HG03565 (cell line): ENCODE measurements at regions not wholly inside any gene's neighbourhood (a gene's known extent, or its start where the extent isn't known, plus 50 kb on each side); places are given as distances from the start of the nearest gene placed in this dataset.
A peak's percentile ranks its signal among the peaks of the same experiment; 100 is the strongest.

Source experiments
- ATAC-seq: cut with Tn5 transposase; IDR thresholded peaks from one replicate; pipeline ENCODE4 v1.9.1; 2021; ENCODE audit warnings: mild to moderate bottlenecking, moderate library complexity; ENCODE audit not compliant: unreplicated experiment

DNA sequence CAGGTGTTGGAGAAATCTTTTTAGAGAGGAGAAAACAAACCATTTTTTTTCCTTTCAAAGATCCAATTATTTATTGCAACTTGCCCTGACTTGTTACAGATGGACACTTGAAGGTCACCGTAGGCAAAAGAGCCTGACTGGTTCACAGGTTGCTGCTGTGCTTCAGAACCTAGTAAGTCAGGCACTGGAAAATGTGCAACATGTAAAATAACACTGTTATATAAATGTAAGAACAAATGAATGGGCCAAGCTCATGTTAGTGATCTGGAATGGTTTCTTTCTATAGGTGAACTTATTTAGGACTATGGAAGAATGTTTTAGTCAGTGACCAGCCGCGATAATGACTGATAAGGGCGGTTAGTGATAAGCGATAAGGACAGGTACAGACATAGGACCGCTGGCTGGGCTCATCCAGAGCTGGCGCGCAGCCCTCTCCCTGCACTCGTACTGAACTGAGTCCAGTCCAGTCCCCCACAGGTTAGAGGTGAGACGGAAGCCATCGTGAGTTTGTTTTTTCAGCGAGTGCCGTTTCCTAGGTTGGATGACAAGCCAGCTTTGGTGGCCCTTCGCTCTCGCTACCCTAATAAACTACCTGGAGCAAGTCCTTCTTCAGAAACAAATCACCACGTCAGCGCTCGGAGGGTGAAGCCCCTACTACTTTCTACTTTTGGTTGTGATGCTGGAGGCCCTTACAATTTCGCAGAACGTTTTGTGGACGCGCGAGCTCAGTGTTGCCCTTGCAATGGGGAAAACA, 94.4 kb upstream of the PRDM1 start:
- peak; percentile 21 for ATAC-seq

DNA sequence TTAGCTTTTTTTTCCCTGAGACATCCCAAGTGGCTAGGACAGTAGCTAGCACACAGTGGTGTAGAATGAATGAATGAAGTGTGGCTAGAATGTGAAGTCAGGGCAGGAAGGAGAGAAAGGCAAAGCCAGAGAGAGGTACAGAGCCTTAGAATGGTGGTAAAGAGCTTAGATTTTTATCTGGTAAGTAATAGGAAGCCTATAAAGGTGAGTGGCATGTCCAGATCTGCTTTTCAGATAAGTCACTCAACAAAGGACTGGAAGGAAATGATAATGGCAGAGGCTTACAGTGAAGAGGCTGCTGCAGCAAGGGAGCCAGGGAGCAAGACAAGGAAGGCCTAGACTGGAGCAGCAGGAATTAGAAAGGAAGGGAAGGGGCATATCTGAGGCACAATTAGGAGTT, 96.0 kb upstream of the PRDM1 start:
- no peak for ATAC-seq

- ATAC-seq: no peak
Measured at GRCh38 chr6:105988812-105989577, 97.1 kb upstream of the PRDM1 start.

- ATAC-seq: no peak
Measured at GRCh38 chr6:105988321-105988720, 97.8 kb upstream of the PRDM1 start.

- no peak for ATAC-seq
Measured at GRCh38 chr6:105987516-105987915, 98.6 kb upstream of the PRDM1 start.

- no peak for ATAC-seq
Measured at GRCh38 chr6:105986998-105987397, 99.1 kb upstream of the PRDM1 start.

DNA sequence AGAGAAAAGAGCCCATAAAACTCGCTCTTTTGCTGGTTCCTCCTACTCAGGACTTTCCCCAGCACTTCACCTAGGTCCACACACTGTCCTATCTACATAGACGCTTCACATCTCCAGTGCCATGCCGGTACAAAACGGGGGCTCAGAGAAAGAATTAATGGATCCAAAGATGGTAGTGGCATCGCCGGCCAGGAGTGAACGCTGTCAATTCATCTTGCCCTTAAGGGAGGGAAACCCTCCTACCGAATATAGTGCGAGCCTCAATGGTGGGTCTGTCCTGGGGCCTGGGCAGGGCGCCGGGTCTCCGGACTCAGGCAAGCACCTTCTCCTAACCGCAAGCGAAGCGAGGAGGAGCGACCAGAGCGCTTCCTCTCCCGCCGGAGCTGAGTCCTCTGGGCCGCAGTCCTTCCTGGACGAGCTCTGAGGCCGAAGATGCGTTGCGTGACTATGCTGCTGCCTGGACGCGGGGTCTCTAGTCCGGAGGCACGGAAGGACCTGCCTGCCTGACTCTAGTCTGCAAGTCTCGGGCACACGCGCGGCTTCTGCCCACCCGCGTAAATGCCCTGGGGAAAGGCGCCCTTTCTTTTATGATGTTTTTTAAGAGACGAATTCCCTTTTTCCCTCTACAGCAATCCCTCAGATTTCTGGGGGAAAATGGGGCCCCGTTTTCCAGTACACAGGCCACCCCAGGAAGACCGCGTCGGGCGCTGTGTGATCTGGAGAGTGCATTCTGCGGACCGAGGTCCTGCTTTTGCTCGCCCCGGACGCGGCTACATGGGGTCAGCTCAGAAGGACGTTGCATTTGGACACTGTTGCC, 100.1 kb upstream of the PRDM1 start:
- ATAC-seq: no peak

DNA sequence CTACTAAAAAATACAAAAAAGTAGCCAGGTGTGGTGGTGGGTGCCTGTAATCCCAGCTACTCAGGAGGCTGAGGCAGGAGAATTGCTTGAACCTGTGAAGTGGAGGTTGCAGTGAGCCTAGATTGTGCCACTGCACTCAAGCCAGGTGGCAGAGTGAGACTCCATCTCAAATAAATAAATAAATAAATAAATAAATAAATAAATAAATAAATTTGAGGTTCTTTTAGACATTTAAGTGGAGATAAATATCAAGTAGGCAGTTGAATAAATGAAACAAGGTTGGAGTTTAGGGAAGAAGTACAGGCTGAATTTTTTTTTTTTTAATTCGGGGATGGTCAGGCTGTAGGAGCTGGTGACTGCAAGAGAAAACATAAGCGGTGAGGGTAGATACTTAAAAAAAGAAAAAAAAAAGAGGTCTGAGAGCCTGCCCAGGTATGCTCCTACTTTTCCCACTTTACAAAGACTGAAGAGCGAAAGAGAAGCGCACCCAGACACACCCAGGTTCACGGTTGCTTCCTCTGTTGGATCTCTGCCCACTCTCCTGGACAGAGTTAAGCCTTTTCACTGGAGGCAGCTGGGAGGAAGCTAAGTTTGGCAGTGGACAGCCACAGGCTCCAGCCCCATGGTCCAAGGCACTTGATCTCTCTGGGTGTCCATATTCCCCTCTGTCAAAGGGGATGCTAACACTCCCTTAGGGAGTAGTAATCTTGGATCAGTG, 100.9 kb upstream of the PRDM1 start:
- ATAC-seq: no peak

DNA sequence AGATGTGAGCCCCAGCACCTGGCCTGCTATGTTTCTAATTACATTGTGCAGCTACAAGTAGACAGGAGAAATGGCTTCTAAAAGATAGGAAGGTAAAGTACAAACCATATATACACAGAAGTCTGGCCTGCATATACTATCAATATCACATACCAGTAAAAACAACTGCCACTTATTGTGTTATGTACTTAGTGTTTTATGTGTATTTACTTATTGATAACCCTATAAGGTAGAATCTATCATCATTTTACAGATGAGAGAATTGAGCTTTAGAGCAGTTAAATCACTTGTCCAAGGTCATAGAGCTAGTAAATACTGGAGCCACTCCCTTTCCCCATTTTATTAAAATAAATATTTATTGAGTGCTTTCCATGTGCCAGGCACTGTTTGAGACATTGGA, 102.4 kb upstream of the PRDM1 start:
- ATAC-seq: no peak

GRCh38 chr6:105982761-105983540, 103.2 kb upstream of the PRDM1 start:
- ATAC-seq: no peak

GRCh38 chr6:105981888-105982358, 104.2 kb upstream of the PRDM1 start:
- no peak for ATAC-seq

- ATAC-seq: no peak
Measured at GRCh38 chr6:105981002-105981887, 104.9 kb upstream of the PRDM1 start.

GRCh38 chr6:105978974-105979373, 107.2 kb upstream of the PRDM1 start:
- no peak for ATAC-seq

GRCh38 chr6:105977934-105978504, 108.1 kb upstream of the PRDM1 start:
- no peak for ATAC-seq

DNA sequence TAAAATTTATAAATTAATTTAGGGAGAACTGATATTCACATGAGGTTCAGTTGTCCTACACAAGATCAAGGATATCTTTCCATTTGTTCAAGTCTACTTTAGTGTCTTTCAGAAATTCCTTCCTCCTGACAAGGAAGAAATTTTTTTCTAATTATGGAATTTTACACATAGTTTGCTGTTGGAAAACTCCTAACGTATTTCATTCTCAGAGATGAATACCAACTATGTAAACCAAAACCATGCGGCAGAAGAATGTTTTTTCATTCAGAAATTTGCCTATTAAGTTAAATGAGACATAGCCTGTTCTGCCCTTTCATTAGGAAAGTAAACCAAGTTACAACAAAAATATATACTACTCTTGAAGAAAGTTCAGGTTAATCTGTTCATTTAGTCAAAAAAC, 111.2 kb upstream of the PRDM1 start:
- no peak for ATAC-seq

DNA sequence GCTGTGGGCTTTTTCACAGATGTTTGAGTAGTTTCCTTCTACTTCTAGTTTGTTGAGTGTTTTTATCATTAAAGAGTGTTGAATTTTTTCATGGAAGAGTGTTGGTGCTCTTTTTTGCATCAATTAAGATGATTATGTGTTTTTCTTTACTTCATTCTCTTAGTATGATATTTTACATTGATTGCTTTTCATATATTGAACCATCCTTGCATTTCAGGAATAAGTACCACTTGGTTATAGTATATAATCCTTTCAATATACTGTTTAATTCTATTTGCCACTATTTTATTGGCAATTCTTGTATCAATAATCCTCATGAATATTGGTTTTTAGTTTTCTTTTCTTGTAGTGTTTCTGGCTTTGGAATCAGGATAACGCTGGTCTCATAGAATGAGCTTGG, 113.7 kb upstream of the PRDM1 start:
- no peak for ATAC-seq

DNA sequence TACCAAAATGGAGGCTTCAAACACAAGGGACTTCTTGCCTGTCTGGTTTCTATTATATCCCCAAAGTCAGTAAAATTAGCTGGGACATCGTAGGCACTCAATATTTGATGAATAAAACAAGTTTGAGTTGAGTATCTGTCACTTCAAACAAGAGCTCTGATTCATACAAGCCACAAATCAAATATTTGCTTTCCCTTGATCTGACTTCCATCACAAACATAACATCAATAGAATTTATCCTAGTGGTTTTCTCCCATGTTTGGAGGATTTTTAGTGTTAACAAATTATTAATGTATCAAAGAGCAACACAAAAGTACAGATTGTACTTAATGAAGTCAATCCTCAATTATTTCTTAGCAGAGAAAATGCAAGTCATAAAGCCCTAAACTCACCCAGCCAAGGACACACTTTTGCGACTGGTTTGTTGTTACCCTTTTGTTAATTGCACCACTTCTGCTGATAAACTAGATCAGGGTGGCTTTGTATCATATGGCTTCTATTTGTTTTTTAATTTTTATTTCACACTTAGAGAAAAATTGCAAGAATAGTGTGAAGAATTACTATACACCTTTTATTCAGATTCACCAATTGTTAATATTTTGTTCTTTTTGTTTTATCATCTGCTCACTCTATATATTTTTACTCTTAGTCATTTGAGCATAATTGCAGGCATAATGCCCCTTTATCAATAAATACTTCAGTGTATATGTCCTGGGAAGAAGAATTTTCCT, 117.4 kb upstream of the PRDM1 start:
- no peak for ATAC-seq
